Prostate gland (tissue), 2 donors: ENCODE measurements at regions not wholly inside any gene's neighbourhood (a gene's known extent, or its start where the extent isn't known, plus 50 kb on each side); places are given as distances from the start of the nearest gene placed in this dataset.
"Not testable (repeated sequence)": the region's sequence is repeated elsewhere in the genome, so short reads cannot be mapped to it uniquely, and the experiment has no call there.

ENCODE experiments used
- DNase-seq: peaks from one replicate; pipeline ENCODE4 v3.0.0-alpha.2; 2019; ENCODE audit warnings: low spot score
- H3K27ac ChIP-seq, 2 donors: fragments of 200-600 bp; sonication (generic); 2 replicates each; pipeline ENCODE4 v1.5.1; 2017 to 2019
- H3K27me3 ChIP-seq: fragments of 200-600 bp; sonication (generic); replicated peaks from 2 replicates; pipeline ENCODE4 v1.5.1; 2019; ENCODE audit not compliant: insufficient read depth
- H3K36me3 ChIP-seq, 2 donors: fragments of 200-600 bp; sonication (generic); 1 replicate in 1 of 2; 2 replicates in 1 of 2; pipeline versions ENCODE4 v1.5.1 to v1.8.1; 2017 to 2019
- H3K4me1 ChIP-seq: fragments of 200-600 bp; sonication (generic); replicated peaks from 2 replicates; pipeline ENCODE4 v1.5.1; 2019
- H3K4me3 ChIP-seq, 2 donors: fragments of 200-600 bp; sonication (generic); 2 replicates each; pipeline ENCODE4 v1.5.1; 2017 to 2019
- H3K9me3 ChIP-seq: fragments of 200-600 bp; sonication (generic); 2 replicates; pipeline ENCODE4 v1.5.1; 2017
- CTCF ChIP-seq, 4 experiments: fragments of 200-600 bp in 2 of 4; fragments of 450-650 bp in 2 of 4; sonication (generic) in 2 of 4; IDR thresholded peaks; 1 replicate in 3 of 4; 2 replicates in 1 of 4; pipeline ENCODE4 v1.5.1; 2016 to 2019; ENCODE audit warnings: antibody characterized with exemption in 4 of 4, mild to moderate bottlenecking in 2 of 4, moderate library complexity in 2 of 4
- POLR2A ChIP-seq: fragments of 450-650 bp; IDR thresholded peaks from one replicate; pipeline ENCODE4 v1.6.1; 2016; ENCODE audit warnings: antibody characterized with exemption, mild to moderate bottlenecking
- POLR2AphosphoS5 ChIP-seq: sonication (generic); formaldehyde crosslinking; IDR thresholded peaks from one replicate; pipeline ENCODE4 v1.6.1; 2017; ENCODE audit warnings: antibody characterized with exemption
- WGBS: methylation state at CpG from one replicate; pipeline ENCODE4 v1.1.5; 2018; 5-methylcytosine and 5-hydroxymethylcytosine counted together
- intact Hi-C: fragments of 100-400 bp; cut with DNase I; formaldehyde crosslinking; loops from one replicate; pipeline ENCODE4 v1.14.2; 2022

DNA sequence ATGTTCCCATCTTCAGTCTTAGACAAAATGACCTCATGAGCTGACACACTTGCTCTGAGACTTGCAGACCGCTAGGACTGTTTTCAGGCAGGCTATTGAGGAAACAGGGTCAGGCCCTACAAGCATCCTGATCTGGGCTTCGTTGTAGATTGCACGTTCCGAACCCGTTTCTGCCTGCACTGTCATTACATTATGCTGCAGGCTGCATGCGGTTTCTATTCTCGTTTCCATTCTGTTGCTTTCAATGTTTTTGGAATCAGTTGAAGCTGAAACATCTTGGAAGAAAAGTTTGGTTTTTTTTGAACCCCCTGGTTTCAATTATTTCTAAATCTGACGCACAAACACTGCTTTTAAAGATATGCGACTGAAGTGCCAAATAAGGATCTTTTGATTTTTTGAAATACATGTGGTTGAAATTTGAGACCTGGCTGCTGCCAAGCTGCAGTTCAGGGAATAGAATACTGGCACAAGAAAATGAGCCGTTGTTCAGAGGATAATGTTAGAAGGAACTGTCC is 716.1 kb upstream of the INTU start:
- no peak overlapping the region for H3K4me3 ChIP-seq
- no peaks in the 10 kb centered on the region for H3K36me3 ChIP-seq
- WGBS: 17% methylated on average over 10 of the region's 10 CpGs
- no peaks in the 10 kb centered on the region for H3K9me3 ChIP-seq
- H3K4me1 ChIP-seq: no peaks in the 10 kb centered on the region
- intact Hi-C loops: no loop called here
- TF ChIP-seq POLR2AphosphoS5: no peak
- TF ChIP-seq CTCF (IDR thresholded peaks at IDR 0.05): no peak
- no peak for TF ChIP-seq POLR2A
- H3K27me3 ChIP-seq: no peaks in the 10 kb centered on the region
- no peak overlapping the region for H3K27ac ChIP-seq
- no peak for DNase-seq

DNA sequence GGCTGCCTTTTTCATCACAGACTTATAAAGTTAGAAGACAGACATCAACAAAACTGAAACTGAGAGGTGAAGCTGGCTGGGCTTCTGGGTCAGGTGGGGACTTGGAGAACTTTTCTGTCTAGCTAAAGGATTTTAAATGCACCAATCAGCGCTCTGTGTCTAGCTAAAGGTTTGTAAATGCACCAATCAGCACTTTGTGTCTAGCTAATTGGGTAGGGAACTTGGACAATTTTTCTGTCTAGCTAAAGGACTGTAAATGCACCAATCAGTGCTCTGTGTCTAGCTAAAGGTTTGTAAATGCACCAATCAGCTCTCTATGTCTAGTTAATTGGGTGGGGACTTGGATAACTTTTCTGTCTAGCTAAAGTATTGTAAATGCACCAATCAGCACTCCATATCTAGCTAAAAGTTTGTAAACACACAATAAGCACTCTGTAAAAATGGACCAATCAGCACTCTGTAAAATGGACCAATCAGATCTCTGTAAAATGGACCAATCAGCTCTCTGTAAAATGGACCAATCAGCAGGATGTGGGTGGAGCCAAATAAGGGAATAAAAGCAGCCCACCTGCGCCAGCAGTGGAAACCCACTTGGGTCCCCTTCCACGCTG is 710.3 kb upstream of the INTU start:
- intact Hi-C loops, H3K4me1 ChIP-seq, H3K36me3 ChIP-seq, H3K9me3 ChIP-seq, H3K27me3 ChIP-seq, DNase-seq, H3K27ac ChIP-seq, H3K4me3 ChIP-seq: not testable (repeated sequence)
- 100% methylated on average over 3 of the region's 3 CpGs for WGBS

DNA sequence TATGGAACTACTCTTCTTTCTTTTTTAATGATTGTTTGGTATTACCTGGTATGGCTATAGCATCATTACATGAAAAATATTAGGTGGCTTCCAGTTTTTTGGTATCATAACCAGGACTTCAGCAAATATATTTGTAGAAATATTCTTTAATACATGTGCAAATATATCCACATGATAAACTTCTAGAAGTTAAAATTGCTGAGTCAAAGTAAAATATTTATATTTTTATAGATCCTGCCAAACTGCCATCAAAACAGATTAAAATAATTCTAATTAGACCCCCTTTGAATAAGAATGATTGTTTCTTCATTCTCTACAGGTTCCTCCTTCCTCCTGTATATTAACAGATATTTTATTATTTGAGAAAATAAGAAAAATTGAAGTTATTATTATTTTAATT is 708.5 kb upstream of the INTU start:
- no peak for DNase-seq
- intact Hi-C loops: no loop called here
- no peak overlapping the region for H3K27ac ChIP-seq
- no peaks in the 10 kb centered on the region for H3K27me3 ChIP-seq
- no peaks in the 10 kb centered on the region for H3K4me1 ChIP-seq
- no peaks in the 10 kb centered on the region for H3K36me3 ChIP-seq
- H3K9me3 ChIP-seq: no peaks in the 10 kb centered on the region
- no peak overlapping the region for H3K4me3 ChIP-seq
- TF ChIP-seq CTCF (IDR thresholded peaks at IDR 0.05) (no peak), POLR2A (no peak), POLR2AphosphoS5 (no peak)

- WGBS: 70% methylated on average over 3 of the region's 4 CpGs
- H3K36me3 ChIP-seq, H3K4me3 ChIP-seq, DNase-seq, H3K27ac ChIP-seq, H3K27me3 ChIP-seq, H3K4me1 ChIP-seq, intact Hi-C loops, H3K9me3 ChIP-seq: not testable (repeated sequence)
Measured at GRCh38 chr4:126930059-126930458, 702.7 kb upstream of the INTU start.

- TF ChIP-seq CTCF (IDR thresholded peaks at IDR 0.05): no peak
- no peak for TF ChIP-seq POLR2A
- TF ChIP-seq POLR2AphosphoS5: no peak
- Histone ChIP-seq H3K4me3 (no peak overlapping the region), H3K9me3 (no peaks in the 10 kb centered on the region), H3K27ac (no peak overlapping the region), H3K4me1 (no peaks in the 10 kb centered on the region), H3K27me3 (no peaks in the 10 kb centered on the region), H3K36me3 (no peaks in the 10 kb centered on the region)
- intact Hi-C loops: no loop called here
- 90% methylated on average over 4 of the region's 4 CpGs for WGBS
- DNase-seq: no peak
Measured at GRCh38 chr4:126935801-126936200, 697.0 kb upstream of the INTU start.

DNA sequence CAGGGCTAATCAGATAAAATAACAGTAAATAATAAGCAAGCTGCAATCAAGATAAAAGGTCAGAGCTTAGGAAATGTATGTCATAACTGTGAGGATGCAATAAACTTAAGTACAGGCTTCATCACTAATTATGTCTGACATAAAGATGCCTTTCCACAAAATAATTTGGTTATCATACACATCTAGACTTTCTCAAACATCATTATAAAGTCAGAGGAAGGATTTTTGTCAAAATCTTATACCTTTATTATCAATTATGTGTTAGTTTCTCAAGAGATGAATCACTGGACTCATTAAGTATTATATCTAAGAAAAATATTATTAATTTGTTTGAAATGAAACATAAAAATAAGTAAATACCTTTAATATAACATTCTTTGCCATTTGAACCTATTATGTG is 695.4 kb upstream of the INTU start:
- intact Hi-C loops: no loop called here
- no peaks in the 10 kb centered on the region for H3K36me3 ChIP-seq
- H3K27ac ChIP-seq: no peak overlapping the region
- no peak overlapping the region for H3K4me3 ChIP-seq
- DNase-seq: no peak
- H3K27me3 ChIP-seq: no peaks in the 10 kb centered on the region
- H3K4me1 ChIP-seq: no peaks in the 10 kb centered on the region
- no peaks in the 10 kb centered on the region for H3K9me3 ChIP-seq
- TF ChIP-seq POLR2A (no peak), CTCF (IDR thresholded peaks at IDR 0.05) (no peak), POLR2AphosphoS5 (no peak)
